ENCODE measurements at regions not wholly inside any gene's neighbourhood (a gene's known extent, or its start where the extent isn't known, plus 50 kb on each side); places are given as distances from the start of the nearest gene placed in this dataset.
"Not testable (repeated sequence)": the region's sequence is repeated elsewhere in the genome, so short reads cannot be mapped to it uniquely, and the experiment has no call there.

DNA sequence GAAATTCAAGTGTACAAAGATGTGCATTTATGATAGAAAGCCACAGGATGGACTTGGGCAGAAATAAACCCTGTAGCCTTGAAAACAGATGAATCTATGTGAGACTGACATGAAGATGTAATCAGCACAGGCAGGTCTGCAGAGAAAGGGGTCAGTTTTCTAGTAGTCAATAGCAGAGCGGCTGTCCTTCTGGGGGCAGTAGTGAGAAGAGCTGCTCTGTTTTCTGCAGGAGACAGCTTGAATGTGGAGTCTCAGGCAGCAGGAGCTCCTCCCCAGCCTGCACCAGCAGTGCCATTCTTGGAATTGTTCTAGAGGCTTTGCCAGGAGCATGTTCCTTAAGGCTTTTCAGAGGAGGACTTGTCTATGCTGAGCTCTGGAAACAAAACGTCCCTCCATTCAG, 1524.4 kb downstream of the RPIA start:
- TF ChIP-seq, protein P1, sequence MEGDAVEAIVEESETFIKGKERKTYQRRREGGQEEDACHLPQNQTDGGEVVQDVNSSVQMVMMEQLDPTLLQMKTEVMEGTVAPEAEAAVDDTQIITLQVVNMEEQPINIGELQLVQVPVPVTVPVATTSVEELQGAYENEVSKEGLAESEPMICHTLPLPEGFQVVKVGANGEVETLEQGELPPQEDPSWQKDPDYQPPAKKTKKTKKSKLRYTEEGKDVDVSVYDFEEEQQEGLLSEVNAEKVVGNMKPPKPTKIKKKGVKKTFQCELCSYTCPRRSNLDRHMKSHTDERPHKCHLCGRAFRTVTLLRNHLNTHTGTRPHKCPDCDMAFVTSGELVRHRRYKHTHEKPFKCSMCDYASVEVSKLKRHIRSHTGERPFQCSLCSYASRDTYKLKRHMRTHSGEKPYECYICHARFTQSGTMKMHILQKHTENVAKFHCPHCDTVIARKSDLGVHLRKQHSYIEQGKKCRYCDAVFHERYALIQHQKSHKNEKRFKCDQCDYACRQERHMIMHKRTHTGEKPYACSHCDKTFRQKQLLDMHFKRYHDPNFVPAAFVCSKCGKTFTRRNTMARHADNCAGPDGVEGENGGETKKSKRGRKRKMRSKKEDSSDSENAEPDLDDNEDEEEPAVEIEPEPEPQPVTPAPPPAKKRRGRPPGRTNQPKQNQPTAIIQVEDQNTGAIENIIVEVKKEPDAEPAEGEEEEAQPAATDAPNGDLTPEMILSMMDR (IDR thresholded peaks at IDR 0.05), result not testable (repeated sequence)
- TF ChIP-seq POLR2A (IDR thresholded peaks at IDR 0.05), result not testable (repeated sequence)

Measured in body of pancreas (tissue), 4 donors.